ENCODE measurements at regions not wholly inside any gene's neighbourhood (a gene's known extent, or its start where the extent isn't known, plus 50 kb on each side); places are given as distances from the start of the nearest gene placed in this dataset.

DNA sequence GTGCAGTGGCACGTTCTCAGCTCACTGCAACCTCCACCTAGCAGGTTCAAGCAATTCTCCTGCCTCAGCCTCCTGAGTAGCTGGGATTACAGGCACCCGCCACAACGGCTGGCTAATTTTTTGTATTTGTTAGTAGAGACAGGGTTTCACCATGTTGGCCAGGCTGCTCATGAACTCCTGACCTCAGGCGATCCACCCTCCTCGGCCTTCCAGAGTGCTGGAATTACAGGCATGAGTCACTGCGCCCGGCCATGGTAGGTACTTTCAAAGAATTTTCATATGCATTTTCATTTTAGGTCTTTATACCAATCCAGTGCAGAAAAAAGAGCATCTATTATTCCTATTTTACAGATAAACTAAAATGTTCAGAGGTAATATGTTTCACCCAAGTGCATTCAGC is 411.3 kb upstream of the USP15 start:
- Histone ChIP-seq H3K4me3 (ENCODE audit: extremely low read depth in 1 of 4, insufficient read depth in 2 of 4, low read depth in 3 of 4, low read length in 4 of 4) (no peak overlapping the region), H3K23me2 (ENCODE audit: low read depth, low read length) (no peaks in the 10 kb centered on the region), H4K20me1 (replicated peaks in 1 of 2; ENCODE audit: control insufficient read depth in 1 of 2, insufficient read depth in 2 of 2, low read length in 2 of 2) (no peaks in the 10 kb centered on the region), H3K4me1 (replicated peaks in 1 of 4; ENCODE audit: control insufficient read depth in 3 of 4, insufficient read depth in 4 of 4, low read length in 3 of 4) (no peaks in the 10 kb centered on the region), H3K27ac (ENCODE audit: low read depth, low read length) (no peak overlapping the region), H3K56ac (replicated peaks; ENCODE audit: insufficient read length, low read depth, low read length) (no peak overlapping the region), H2AK5ac (ENCODE audit: low read depth, low read length) (no peak overlapping the region), H3K23ac (ENCODE audit: insufficient read length) (no peak overlapping the region), H2BK15ac (ENCODE audit: low read length) (no peak overlapping the region), H3K14ac (ENCODE audit: insufficient read length) (no peak overlapping the region), H2BK5ac (ENCODE audit: low read depth, low read length) (no peak overlapping the region), H4K8ac (ENCODE audit: extremely low read depth, insufficient read depth, low read length) (no peak overlapping the region), H3K79me1 (ENCODE audit: low read depth, low read length) (no peaks in the 10 kb centered on the region), H3K36me3 (ENCODE audit: control insufficient read depth in 2 of 4, insufficient read depth in 4 of 4, low read length in 3 of 4) (no peaks in the 10 kb centered on the region), H3K18ac (ENCODE audit: extremely low read depth, low read length) (no peak overlapping the region), H3K9ac (replicated peaks in 1 of 4; ENCODE audit: extremely low read depth in 1 of 4, low read depth in 3 of 4, low read length in 3 of 4) (no peak overlapping the region), H3K4me2 (ENCODE audit: insufficient read depth in 1 of 2, low read depth in 2 of 2, low read length in 2 of 2) (no peak overlapping the region), H4K91ac (replicated peaks; ENCODE audit: insufficient read length, low read length) (no peak overlapping the region), H4K5ac (ENCODE audit: insufficient read length, low read depth, low read length) (no peak overlapping the region), H3K9me3 (ENCODE audit: insufficient read depth in 2 of 2, low read depth in 1 of 2, low read length in 1 of 2) (no peaks in the 10 kb centered on the region), H2BK120ac (replicated peaks; ENCODE audit: low read depth, low read length) (no peak overlapping the region), H3K79me2 (ENCODE audit: control insufficient read depth in 1 of 2, insufficient read depth in 2 of 2, low read length in 2 of 2) (no peaks in the 10 kb centered on the region), H3K4ac (replicated peaks; ENCODE audit: insufficient read length, low read depth, low read length) (no peak overlapping the region), H2BK20ac (ENCODE audit: low read length) (no peak overlapping the region), H2BK12ac (ENCODE audit: low read depth, low read length) (no peak overlapping the region), H2AFZ (ENCODE audit: low read length) (no peak overlapping the region), H3K27me3 (replicated peaks in 1 of 4; ENCODE audit: control insufficient read depth in 3 of 4, extremely low read depth in 1 of 4, insufficient read depth in 3 of 4, low read length in 3 of 4) (no peaks in the 10 kb centered on the region)
- POLR2A ChIA-PET (ENCODE audit: partially characterized antibody) = no interaction called here
- DNase-seq (ENCODE audit: low read depth in 1 of 2, low spot score in 2 of 2) (no peak), FAIRE-seq (no peak)
- CTCF ChIA-PET (ENCODE audit: partially characterized antibody) = interaction anchor here (0.6 kb wide), 1 partner anchor 48 kb away, joined by 3 read pairs; no protein-coding TSS in a partner anchor
- 93% methylated on average over 7 of the region's 7 CpGs; no CpG with 5 or more reads in 1 of the 2 experiments for WGBS, 2 experiments (ENCODE audit: extremely low coverage in 1 of 2, insufficient coverage in 1 of 2, insufficient read length in 1 of 2, insufficient replicate concordance in 2 of 2, low coverage in 1 of 2, low lambda C conversion rate in 2 of 2, missing lambda C conversion rate in 1 of 2)
- TF ChIP-seq SIX5 (IDR thresholded peaks at IDR 0.05; ENCODE audit: low read depth, low read length) (no peak), HDAC6 (IDR thresholded peaks at IDR 0.05; ENCODE audit: low read depth, low read length) (no peak), BACH1 (IDR thresholded peaks at IDR 0.05; ENCODE audit: low read length) (no peak), SIRT6 (IDR thresholded peaks at IDR 0.05; ENCODE audit: low read length) (no peak), SIN3A (conservative IDR thresholded peaks at IDR 0.05 in 1 of 2, IDR thresholded peaks at IDR 0.05 in 1 of 2; ENCODE audit: low read depth in 1 of 2, low read length in 2 of 2) (no peak), KDM4A (IDR thresholded peaks at IDR 0.05; ENCODE audit: low read depth, low read length, severe bottlenecking) (no peak), RAD21 (IDR thresholded peaks at IDR 0.05 in 1 of 2, conservative IDR thresholded peaks at IDR 0.05 in 1 of 2; ENCODE audit: low read depth in 2 of 2, low read length in 2 of 2) (no peak), ASH2L (IDR thresholded peaks at IDR 0.05; ENCODE audit: low read length) (no peak), BRCA1 (IDR thresholded peaks at IDR 0.05; ENCODE audit: low read depth, low read length) (no peak), JUN (IDR thresholded peaks at IDR 0.05; ENCODE audit: low read depth, low read length) (no peak)
- TF ChIP-seq, protein P1, sequence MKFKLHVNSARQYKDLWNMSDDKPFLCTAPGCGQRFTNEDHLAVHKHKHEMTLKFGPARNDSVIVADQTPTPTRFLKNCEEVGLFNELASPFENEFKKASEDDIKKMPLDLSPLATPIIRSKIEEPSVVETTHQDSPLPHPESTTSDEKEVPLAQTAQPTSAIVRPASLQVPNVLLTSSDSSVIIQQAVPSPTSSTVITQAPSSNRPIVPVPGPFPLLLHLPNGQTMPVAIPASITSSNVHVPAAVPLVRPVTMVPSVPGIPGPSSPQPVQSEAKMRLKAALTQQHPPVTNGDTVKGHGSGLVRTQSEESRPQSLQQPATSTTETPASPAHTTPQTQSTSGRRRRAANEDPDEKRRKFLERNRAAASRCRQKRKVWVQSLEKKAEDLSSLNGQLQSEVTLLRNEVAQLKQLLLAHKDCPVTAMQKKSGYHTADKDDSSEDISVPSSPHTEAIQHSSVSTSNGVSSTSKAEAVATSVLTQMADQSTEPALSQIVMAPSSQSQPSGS (IDR thresholded peaks at IDR 0.05; ENCODE audit: low read length) = no peak
